ENCODE measurements at regions not wholly inside any gene's neighbourhood (a gene's known extent, or its start where the extent isn't known, plus 50 kb on each side); places are given as distances from the start of the nearest gene placed in this dataset.

- H3K27me3 ChIP-seq (replicated peaks in 1 of 4; ENCODE audit: control insufficient read depth in 3 of 4, extremely low read depth in 1 of 4, insufficient read depth in 3 of 4, low read length in 3 of 4) = no peaks in the 10 kb centered on the region
- H3K79me2 ChIP-seq (ENCODE audit: control insufficient read depth in 1 of 2, insufficient read depth in 2 of 2, low read length in 2 of 2) = no peaks in the 10 kb centered on the region
- H2BK20ac ChIP-seq (ENCODE audit: low read length) = no peak overlapping the region
- no peaks in the 10 kb centered on the region for H3K36me3 ChIP-seq (ENCODE audit: control insufficient read depth in 2 of 4, insufficient read depth in 4 of 4, low read length in 3 of 4)
- H3K4ac ChIP-seq (replicated peaks; ENCODE audit: insufficient read length, low read depth, low read length) = no peak overlapping the region
- H3K18ac ChIP-seq (ENCODE audit: extremely low read depth, low read length) = no peak overlapping the region
- no peaks in the 10 kb centered on the region for H4K20me1 ChIP-seq (replicated peaks in 1 of 2; ENCODE audit: control insufficient read depth in 1 of 2, insufficient read depth in 2 of 2, low read length in 2 of 2)
- H4K8ac ChIP-seq (ENCODE audit: extremely low read depth, insufficient read depth, low read length) = no peak overlapping the region
- no peak overlapping the region for H4K91ac ChIP-seq (replicated peaks; ENCODE audit: insufficient read length, low read length)
- H2AFZ ChIP-seq (ENCODE audit: low read length) = no peak overlapping the region
- H2BK120ac ChIP-seq (replicated peaks; ENCODE audit: low read depth, low read length) = no peak overlapping the region
- FAIRE-seq = no peak
- DNase-seq (ENCODE audit: low read depth in 1 of 2, low spot score in 2 of 2) = no peak
- H4K5ac ChIP-seq (ENCODE audit: insufficient read length, low read depth, low read length) = no peak overlapping the region
- H3K23ac ChIP-seq (ENCODE audit: insufficient read length) = no peak overlapping the region
- H3K79me1 ChIP-seq (ENCODE audit: low read depth, low read length) = no peaks in the 10 kb centered on the region
- no peak overlapping the region for H2BK5ac ChIP-seq (ENCODE audit: low read depth, low read length)
- ChIA-PET CTCF (ENCODE audit: partially characterized antibody) (no interaction called here), POLR2A (ENCODE audit: partially characterized antibody) (no interaction called here)
- 96% methylated on average over 3 of the region's 3 CpGs; no CpG with 5 or more reads in 1 of the 2 experiments for WGBS, 2 experiments (ENCODE audit: extremely low coverage in 1 of 2, insufficient coverage in 1 of 2, insufficient read length in 1 of 2, insufficient replicate concordance in 2 of 2, low coverage in 1 of 2, low lambda C conversion rate in 2 of 2, missing lambda C conversion rate in 1 of 2)
- no peak overlapping the region for H3K4me2 ChIP-seq (ENCODE audit: insufficient read depth in 1 of 2, low read depth in 2 of 2, low read length in 2 of 2)
- H3K27ac ChIP-seq (ENCODE audit: low read depth, low read length) = no peak overlapping the region
- H3K4me3 ChIP-seq (ENCODE audit: extremely low read depth in 1 of 4, insufficient read depth in 2 of 4, low read depth in 3 of 4, low read length in 4 of 4) = no peak overlapping the region
- no peak overlapping the region for H2BK12ac ChIP-seq (ENCODE audit: low read depth, low read length)
- H2BK15ac ChIP-seq (ENCODE audit: low read length) = no peak overlapping the region
- no peak for TF ChIP-seq SUZ12 (IDR thresholded peaks at IDR 0.05; ENCODE audit: low read length)
- no peak for TF ChIP-seq EZH2 (IDR thresholded peaks at IDR 0.05; ENCODE audit: low read depth, low read length, severe bottlenecking)
- no peak for TF ChIP-seq BACH1 (IDR thresholded peaks at IDR 0.05; ENCODE audit: low read length)
- no peak for TF ChIP-seq TAF1 (IDR thresholded peaks at IDR 0.05; ENCODE audit: low read depth, low read length)
- no peak for TF ChIP-seq SIRT6 (IDR thresholded peaks at IDR 0.05; ENCODE audit: low read length)
- no peak for TF ChIP-seq NRF1 (IDR thresholded peaks at IDR 0.05; ENCODE audit: low read depth, low read length)
- TF ChIP-seq RNF2 (IDR thresholded peaks at IDR 0.05; ENCODE audit: borderline replicate concordance, low read depth, low read length, missing control alignments, poor library complexity, severe bottlenecking) = no peak
- no peak for TF ChIP-seq MAX (IDR thresholded peaks at IDR 0.05)
- TF ChIP-seq SP1 (IDR thresholded peaks at IDR 0.05; ENCODE audit: low read depth, low read length) = no peak
- TF ChIP-seq TCF12 (IDR thresholded peaks at IDR 0.05; ENCODE audit: low read depth, low read length) = no peak
- TF ChIP-seq PHF8 (conservative IDR thresholded peaks at IDR 0.05; ENCODE audit: low read depth, low read length) = no peak
- no peak for TF ChIP-seq SP2 (IDR thresholded peaks at IDR 0.05; ENCODE audit: low read length)
- no peak for TF ChIP-seq HDAC6 (IDR thresholded peaks at IDR 0.05; ENCODE audit: low read depth, low read length)
- no peaks in the 10 kb centered on the region for H3K23me2 ChIP-seq (ENCODE audit: low read depth, low read length)
- H3K9ac ChIP-seq (replicated peaks in 1 of 4; ENCODE audit: extremely low read depth in 1 of 4, low read depth in 3 of 4, low read length in 3 of 4) = no peak overlapping the region
- no peaks in the 10 kb centered on the region for H3K9me3 ChIP-seq (ENCODE audit: insufficient read depth in 2 of 2, low read depth in 1 of 2, low read length in 1 of 2)
- no peak overlapping the region for H3K14ac ChIP-seq (ENCODE audit: insufficient read length)
- H3K56ac ChIP-seq (replicated peaks; ENCODE audit: insufficient read length, low read depth, low read length) = no peak overlapping the region
- no peaks in the 10 kb centered on the region for H3K4me1 ChIP-seq (replicated peaks in 1 of 4; ENCODE audit: control insufficient read depth in 3 of 4, insufficient read depth in 4 of 4, low read length in 3 of 4)
- H2AK5ac ChIP-seq (ENCODE audit: low read depth, low read length) = no peak overlapping the region
Observed at GRCh38 chr12:125971981-125972380, 906.7 kb downstream of the AACS start.
